ENCODE measurements at regions not wholly inside any gene's neighbourhood (a gene's known extent, or its start where the extent isn't known, plus 50 kb on each side); places are given as distances from the start of the nearest gene placed in this dataset.

- Histone ChIP-seq H3K4me3 (no peak overlapping the region), H3K4me1 (ENCODE audit: control insufficient read depth in 5 of 5, insufficient read depth in 5 of 5, low read length in 5 of 5) (peaks cover 0 to 9% (median 1%) of the 10 kb centered on the region in 5 donors), H3K27ac (ENCODE audit: low read depth in 1 of 2, low read length in 1 of 2) (no peak overlapping the region), H3K36me3 (ENCODE audit: control insufficient read depth in 4 of 4, insufficient read depth in 4 of 4, low read length in 4 of 4) (no peaks in the 10 kb centered on the region), H3K9me3 (ENCODE audit: control insufficient read depth in 4 of 4, insufficient read depth in 3 of 4, low read length in 3 of 4) (peaks cover 0 to 8% (median 4%) of the 10 kb centered on the region in 4 donors), H3K9ac (ENCODE audit: insufficient read depth in 1 of 2, low read length in 2 of 2) (no peak overlapping the region), H3K27me3 (ENCODE audit: control insufficient read depth in 3 of 3, insufficient read depth in 3 of 3, low read length in 2 of 3) (no peaks in the 10 kb centered on the region)
- 71 to 88% methylated on average over 2 of the region's 2 CpGs for WGBS, 2 donors
- TF ChIP-seq CTCF (IDR thresholded peaks at IDR 0.05; ENCODE audit: control extremely low read depth, extremely low read depth): no peak
- DNase-seq: peak in 1 of 3 donors; percentile 23
- no peak for ATAC-seq (ENCODE audit: insufficient read depth, low FRiP score)
Measured at GRCh38 chr10:78196964-78197363, 163.3 kb downstream of the RPS24 start.

GRCh38 chr10:78197628-78198272 is 164.1 kb downstream of the RPS24 start:
- Histone ChIP-seq H3K9ac (ENCODE audit: insufficient read depth in 1 of 2, low read length in 2 of 2) (no peak overlapping the region), H3K4me3 (no peak overlapping the region), H3K4me1 (ENCODE audit: control insufficient read depth in 5 of 5, insufficient read depth in 5 of 5, low read length in 5 of 5) (peaks cover 0 to 9% (median 1%) of the 10 kb centered on the region in 5 donors), H3K27me3 (ENCODE audit: control insufficient read depth in 3 of 3, insufficient read depth in 3 of 3, low read length in 2 of 3) (no peaks in the 10 kb centered on the region), H3K9me3 (ENCODE audit: control insufficient read depth in 4 of 4, insufficient read depth in 3 of 4, low read length in 3 of 4) (peaks cover 0 to 8% (median 3%) of the 10 kb centered on the region in 4 donors), H3K27ac (ENCODE audit: low read depth in 1 of 2, low read length in 1 of 2) (no peak overlapping the region), H3K36me3 (ENCODE audit: control insufficient read depth in 4 of 4, insufficient read depth in 4 of 4, low read length in 4 of 4) (no peaks in the 10 kb centered on the region)
- 90 to 93% methylated on average over 2 of the region's 2 CpGs for WGBS, 2 donors
- ATAC-seq (ENCODE audit: insufficient read depth, low FRiP score) (no peak), DNase-seq (no peak)
- no peak for TF ChIP-seq CTCF (IDR thresholded peaks at IDR 0.05; ENCODE audit: control extremely low read depth, extremely low read depth)

GRCh38 chr10:78199005-78199725 is 165.5 kb downstream of the RPS24 start:
- 91% methylated on average over 11 of the region's 11 CpGs for WGBS, 2 donors
- DNase-seq (no peak), ATAC-seq (ENCODE audit: insufficient read depth, low FRiP score) (no peak)
- H3K4me1 ChIP-seq (ENCODE audit: control insufficient read depth in 5 of 5, insufficient read depth in 5 of 5, low read length in 5 of 5): peaks cover 0 to 14% (median 0%) of the 10 kb centered on the region in 5 donors
- H3K27me3 ChIP-seq (ENCODE audit: control insufficient read depth in 3 of 3, insufficient read depth in 3 of 3, low read length in 2 of 3): no peaks in the 10 kb centered on the region
- H3K4me3 ChIP-seq: no peak overlapping the region
- peaks cover 0 to 3% (median 0%) of the 10 kb centered on the region in 4 donors for H3K9me3 ChIP-seq (ENCODE audit: control insufficient read depth in 4 of 4, insufficient read depth in 3 of 4, low read length in 3 of 4)
- H3K36me3 ChIP-seq (ENCODE audit: control insufficient read depth in 4 of 4, insufficient read depth in 4 of 4, low read length in 4 of 4): no peaks in the 10 kb centered on the region
- H3K27ac ChIP-seq (ENCODE audit: low read depth in 1 of 2, low read length in 1 of 2): no peak overlapping the region
- no peak for TF ChIP-seq CTCF (IDR thresholded peaks at IDR 0.05; ENCODE audit: control extremely low read depth, extremely low read depth)
- H3K9ac ChIP-seq (ENCODE audit: insufficient read depth in 1 of 2, low read length in 2 of 2): no peak overlapping the region

All from lung (tissue), 11 donors.